ENCODE measurements at regions not wholly inside any gene's neighbourhood (a gene's known extent, or its start where the extent isn't known, plus 50 kb on each side); places are given as distances from the start of the nearest gene placed in this dataset.

DNA sequence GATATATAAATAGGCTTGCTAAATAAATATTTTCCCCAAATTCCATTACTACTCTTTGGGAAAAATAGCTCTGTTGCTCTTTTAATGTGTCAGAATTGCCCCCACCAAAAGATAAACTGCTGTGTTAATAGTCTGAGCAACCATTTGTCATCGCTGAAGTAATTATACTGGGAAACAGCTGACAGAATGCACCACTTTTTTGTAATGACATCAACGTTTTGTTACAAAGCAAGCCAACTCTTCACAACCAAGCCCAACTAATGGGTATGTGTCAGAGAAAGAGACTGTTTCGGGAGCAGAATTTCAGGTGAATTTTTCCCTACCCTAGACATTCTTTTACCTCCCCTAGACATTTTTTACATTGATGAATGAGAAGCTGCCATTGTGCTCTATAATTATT lies 405.0 kb upstream of the MAGEB18 start:
- intact Hi-C loops (cut with micrococcal nuclease) (no loop called here), dilution Hi-C loops (cut with HindIII; ENCODE audit: low sequenced_read_pairs, unreplicated experiment) (no loop called here), in situ Hi-C loops (cut with MboI; ENCODE audit: low sequenced_read_pairs) (no loop called here)
- Histone ChIP-seq H4K5ac (ENCODE audit: low read depth, low read length) (no peak overlapping the region), H3K36me3 (ENCODE audit: control insufficient read depth, insufficient read depth, low read length) (no peaks in the 10 kb centered on the region), H3K27me3 (ENCODE audit: control insufficient read depth, insufficient read depth, low read length) (no peaks in the 10 kb centered on the region), H3K79me1 (ENCODE audit: low read depth in 1 of 2, low read length in 2 of 2) (no peaks in the 10 kb centered on the region), H4K20me1 (ENCODE audit: insufficient read depth, low read length) (no peaks in the 10 kb centered on the region), H3K4me1 (ENCODE audit: control insufficient read depth, insufficient read depth, low read length) (no peaks in the 10 kb centered on the region), H3K18ac (ENCODE audit: low read depth, low read length) (no peak overlapping the region), H3K56ac (ENCODE audit: extremely low read depth, insufficient read depth, low read length) (no peak overlapping the region), H3K14ac (replicated peaks; ENCODE audit: low read depth, low read length) (no peak overlapping the region), H3K4me3 (ENCODE audit: insufficient read depth, low read depth, low read length) (no peak overlapping the region), H3K4ac (ENCODE audit: low read depth, low read length) (no peak overlapping the region), H3K9me3 (ENCODE audit: control insufficient read depth, insufficient read depth, low read length) (no peaks in the 10 kb centered on the region), H2BK120ac (ENCODE audit: low read depth, low read length) (no peak overlapping the region), H3K4me2 (ENCODE audit: low read depth, low read length) (no peak overlapping the region), H2BK20ac (ENCODE audit: low read depth, low read length) (no peak overlapping the region), H3K9me1 (ENCODE audit: insufficient read depth, low read length) (no peaks in the 10 kb centered on the region), H3K23ac (ENCODE audit: low read depth, low read length) (no peak overlapping the region), H2BK15ac (ENCODE audit: low read depth, low read length) (no peak overlapping the region), H4K8ac (ENCODE audit: low read depth in 2 of 2, low read length in 2 of 2) (no peak overlapping the region), H2AK9ac (replicated peaks; ENCODE audit: low read depth, low read length, poor library complexity) (no peak overlapping the region), H3K9ac (ENCODE audit: low read depth, low read length) (no peak overlapping the region), H3K27ac (ENCODE audit: insufficient read depth, low read length) (no peak overlapping the region), H2BK5ac (ENCODE audit: low read depth, low read length, poor library complexity, severe bottlenecking) (no peak overlapping the region), H2AK5ac (ENCODE audit: low read depth, low read length) (no peak overlapping the region), H4K91ac (ENCODE audit: insufficient read depth, low read depth, low read length) (no peak overlapping the region), H2AFZ (replicated peaks; ENCODE audit: low read length, poor library complexity) (no peak overlapping the region)
- ChIA-PET POLR2A (ENCODE audit: unreplicated experiment) (no interaction called here), CTCF (no interaction called here)
- WGBS, 2 experiments (ENCODE audit: extremely low coverage in 2 of 2, insufficient read length in 1 of 2): no CpG with 5 or more reads among the region's 3 CpGs
- TF ChIP-seq, protein P1, sequence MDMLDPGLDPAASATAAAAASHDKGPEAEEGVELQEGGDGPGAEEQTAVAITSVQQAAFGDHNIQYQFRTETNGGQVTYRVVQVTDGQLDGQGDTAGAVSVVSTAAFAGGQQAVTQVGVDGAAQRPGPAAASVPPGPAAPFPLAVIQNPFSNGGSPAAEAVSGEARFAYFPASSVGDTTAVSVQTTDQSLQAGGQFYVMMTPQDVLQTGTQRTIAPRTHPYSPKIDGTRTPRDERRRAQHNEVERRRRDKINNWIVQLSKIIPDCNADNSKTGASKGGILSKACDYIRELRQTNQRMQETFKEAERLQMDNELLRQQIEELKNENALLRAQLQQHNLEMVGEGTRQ (IDR thresholded peaks at IDR 0.05; ENCODE audit: low read depth, low read length): no peak
- no peak for TF ChIP-seq RCOR1 (IDR thresholded peaks at IDR 0.05; ENCODE audit: insufficient replicate concordance, low read length)
- ATAC-seq (ENCODE audit: low read depth): no peak
- BruUV-seq (replicated peaks): no TSS peak
- no peak for DNase-seq

All from IMR-90 (cell line).